ENCODE measurements at regions not wholly inside any gene's neighbourhood (a gene's known extent, or its start where the extent isn't known, plus 50 kb on each side); places are given as distances from the start of the nearest gene placed in this dataset.

- no peaks in the 10 kb centered on the region for H3K27me3 ChIP-seq (ENCODE audit: low read depth)
- no peak overlapping the region for H3K27ac ChIP-seq (replicated peaks)
- intact Hi-C loops (cut with micrococcal nuclease), result no loop called here
- H3K4me3 ChIP-seq, result no peak overlapping the region
- DNase-seq, result no peak
- no peak for TF ChIP-seq CTCF (IDR thresholded peaks at IDR 0.05; ENCODE audit: borderline replicate concordance)
- H3K4me1 ChIP-seq, result peaks cover 7% of the 10 kb centered on the region
- peaks cover 35% of the 10 kb centered on the region for H3K9me3 ChIP-seq (replicated peaks)
- H3K36me3 ChIP-seq, result no peaks in the 10 kb centered on the region
These were observed 247.6 kb downstream of the IPO8 start for GRCh38 chr12:30448038-30448437.

GRCh38 chr12:30447061-30447750, 248.5 kb downstream of the IPO8 start:
- no peaks in the 10 kb centered on the region for H3K27me3 ChIP-seq (ENCODE audit: low read depth)
- no peaks in the 10 kb centered on the region for H3K36me3 ChIP-seq
- intact Hi-C loops (cut with micrococcal nuclease), result no loop called here

GRCh38 chr12:30442461-30442860, 253.2 kb downstream of the IPO8 start:
- TF ChIP-seq CTCF (IDR thresholded peaks at IDR 0.05; ENCODE audit: borderline replicate concordance), result no peak

More at GRCh38 chr12:30447061-30447750, 248.5 kb downstream of the IPO8 start:
- H3K4me3 ChIP-seq, result no peak overlapping the region
- TF ChIP-seq CTCF (IDR thresholded peaks at IDR 0.05; ENCODE audit: borderline replicate concordance), result no peak
- H3K27ac ChIP-seq (replicated peaks), result no peak overlapping the region
- DNase-seq, result no peak
- peaks cover 7% of the 10 kb centered on the region for H3K4me1 ChIP-seq
- peaks cover 35% of the 10 kb centered on the region for H3K9me3 ChIP-seq (replicated peaks)

GRCh38 chr12:30440826-30441602, 254.7 kb downstream of the IPO8 start:
- peak; percentile 48 for TF ChIP-seq CTCF (IDR thresholded peaks at IDR 0.05; ENCODE audit: borderline replicate concordance)
- H3K27ac ChIP-seq (replicated peaks), result no peak overlapping the region
- peaks cover 19% of the 10 kb centered on the region for H3K4me1 ChIP-seq
- no peak for DNase-seq
- no peaks in the 10 kb centered on the region for H3K36me3 ChIP-seq
- H3K27me3 ChIP-seq (ENCODE audit: low read depth), result no peaks in the 10 kb centered on the region
- intact Hi-C loops (cut with micrococcal nuclease), result no loop called here
- H3K9me3 ChIP-seq (replicated peaks), result no peaks in the 10 kb centered on the region
- H3K4me3 ChIP-seq, result no peak overlapping the region

More at GRCh38 chr12:30442461-30442860, 253.2 kb downstream of the IPO8 start:
- H3K4me3 ChIP-seq, result no peak overlapping the region
- no peaks in the 10 kb centered on the region for H3K9me3 ChIP-seq (replicated peaks)
- no peaks in the 10 kb centered on the region for H3K27me3 ChIP-seq (ENCODE audit: low read depth)
- intact Hi-C loops (cut with micrococcal nuclease), result no loop called here
- H3K27ac ChIP-seq (replicated peaks), result no peak overlapping the region
- peaks cover 19% of the 10 kb centered on the region for H3K4me1 ChIP-seq
- no peaks in the 10 kb centered on the region for H3K36me3 ChIP-seq
- DNase-seq, result no peak

GRCh38 chr12:30439201-30439600, 256.5 kb downstream of the IPO8 start:
- Histone ChIP-seq H3K4me1 (peaks cover 19% of the 10 kb centered on the region), H3K36me3 (no peaks in the 10 kb centered on the region), H3K4me3 (no peak overlapping the region), H3K27me3 (ENCODE audit: low read depth) (no peaks in the 10 kb centered on the region), H3K27ac (replicated peaks) (no peak overlapping the region), H3K9me3 (replicated peaks) (no peaks in the 10 kb centered on the region)
- no peak for DNase-seq
- TF ChIP-seq CTCF (IDR thresholded peaks at IDR 0.05; ENCODE audit: borderline replicate concordance), result no peak
- intact Hi-C loops (cut with micrococcal nuclease), result no loop called here
